LNCAP (cell line): ENCODE measurements at regions not wholly inside any gene's neighbourhood (a gene's known extent, or its start where the extent isn't known, plus 50 kb on each side); places are given as distances from the start of the nearest gene placed in this dataset.

Experiments used
- TF ChIP-seq, protein P1 (sequence below): fragments of 450-650 bp; IDR thresholded peaks from 2 replicates; pipeline ENCODE4 v1.5.1; 2017; ENCODE audit warnings: mild to moderate bottlenecking

DNA sequence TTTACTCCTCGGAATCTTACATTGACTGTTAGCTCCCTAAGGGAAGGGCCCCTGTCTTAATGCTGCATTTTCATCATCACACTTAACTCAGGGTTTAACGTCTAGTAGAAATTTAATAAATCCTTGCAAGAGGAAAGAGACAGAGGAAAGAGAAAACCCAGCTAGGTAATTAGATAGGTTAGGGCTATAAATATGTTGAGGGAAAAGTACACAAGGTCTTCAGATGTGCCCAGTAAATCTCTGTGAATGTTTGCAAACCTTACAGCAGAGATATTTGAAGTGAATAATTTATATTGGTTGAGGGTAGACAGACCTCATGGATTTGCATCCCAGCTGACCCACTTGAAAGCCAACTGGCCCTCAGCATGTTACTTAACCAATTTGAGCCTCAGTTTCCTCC is 315.5 kb upstream of the NPVF start:
- TF ChIP-seq, protein P1, sequence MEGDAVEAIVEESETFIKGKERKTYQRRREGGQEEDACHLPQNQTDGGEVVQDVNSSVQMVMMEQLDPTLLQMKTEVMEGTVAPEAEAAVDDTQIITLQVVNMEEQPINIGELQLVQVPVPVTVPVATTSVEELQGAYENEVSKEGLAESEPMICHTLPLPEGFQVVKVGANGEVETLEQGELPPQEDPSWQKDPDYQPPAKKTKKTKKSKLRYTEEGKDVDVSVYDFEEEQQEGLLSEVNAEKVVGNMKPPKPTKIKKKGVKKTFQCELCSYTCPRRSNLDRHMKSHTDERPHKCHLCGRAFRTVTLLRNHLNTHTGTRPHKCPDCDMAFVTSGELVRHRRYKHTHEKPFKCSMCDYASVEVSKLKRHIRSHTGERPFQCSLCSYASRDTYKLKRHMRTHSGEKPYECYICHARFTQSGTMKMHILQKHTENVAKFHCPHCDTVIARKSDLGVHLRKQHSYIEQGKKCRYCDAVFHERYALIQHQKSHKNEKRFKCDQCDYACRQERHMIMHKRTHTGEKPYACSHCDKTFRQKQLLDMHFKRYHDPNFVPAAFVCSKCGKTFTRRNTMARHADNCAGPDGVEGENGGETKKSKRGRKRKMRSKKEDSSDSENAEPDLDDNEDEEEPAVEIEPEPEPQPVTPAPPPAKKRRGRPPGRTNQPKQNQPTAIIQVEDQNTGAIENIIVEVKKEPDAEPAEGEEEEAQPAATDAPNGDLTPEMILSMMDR = no peak

DNA sequence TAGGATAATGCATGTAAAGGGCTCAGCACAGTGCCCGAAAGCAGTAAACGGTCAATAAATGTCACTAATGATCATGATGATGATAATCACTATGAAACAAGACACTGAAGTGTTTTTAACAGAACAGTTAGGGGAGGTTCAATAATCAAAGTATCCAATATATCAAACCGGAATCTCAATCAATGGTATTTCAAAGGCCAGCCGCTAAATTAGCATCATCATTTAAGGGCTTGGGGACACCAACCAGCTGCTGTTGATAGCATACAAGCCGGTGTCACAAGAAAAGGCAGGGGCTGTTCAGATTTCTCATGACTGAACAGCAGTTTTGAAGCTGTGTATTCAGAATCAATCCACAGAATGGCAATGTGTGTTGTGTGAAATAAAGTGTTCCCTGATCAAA is 316.0 kb upstream of the NPVF start:
- TF ChIP-seq, protein P1 = no peak

DNA sequence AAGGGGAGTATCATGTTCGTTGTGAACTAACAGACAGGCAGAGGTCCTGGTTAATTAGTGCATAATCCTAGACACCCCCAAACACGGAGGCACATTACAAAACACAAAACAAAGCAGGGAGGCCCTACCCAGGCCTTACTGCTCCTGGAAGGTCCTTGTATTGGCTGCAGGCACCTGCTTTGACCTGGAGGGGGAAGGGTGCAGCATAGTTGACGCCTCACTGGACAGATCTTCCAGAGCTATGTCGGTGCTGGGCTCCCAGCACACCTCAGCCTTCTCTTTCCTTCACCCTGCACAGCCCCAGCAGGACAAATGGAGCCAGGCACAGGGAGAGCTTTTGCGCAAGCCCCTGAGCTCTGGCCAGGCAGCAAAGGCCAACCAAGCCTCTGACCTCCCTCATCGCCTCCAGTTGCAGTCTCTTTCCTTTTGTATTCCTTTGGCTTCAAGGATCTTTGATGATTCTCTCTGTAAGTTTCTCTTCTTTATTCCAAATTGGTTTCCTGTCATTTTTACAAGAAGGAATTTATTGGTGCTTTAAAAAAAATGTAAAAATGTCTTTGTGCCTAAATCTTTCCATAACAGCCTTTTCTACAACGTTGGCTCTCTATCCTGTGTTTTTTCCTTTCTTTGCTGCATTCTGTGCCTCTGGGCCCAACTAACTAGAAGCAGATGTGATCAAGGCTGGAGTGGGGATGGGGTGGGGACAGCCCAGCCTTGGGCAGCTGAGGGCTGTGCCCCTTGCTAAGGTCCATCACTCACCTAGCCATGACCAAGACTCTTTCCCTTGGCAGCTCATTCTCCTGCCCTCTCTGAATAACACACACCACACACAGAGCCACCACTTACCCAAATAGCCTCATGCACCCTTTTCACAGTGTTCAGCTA is 317.1 kb upstream of the NPVF start:
- TF ChIP-seq, protein P1 = no peak

DNA sequence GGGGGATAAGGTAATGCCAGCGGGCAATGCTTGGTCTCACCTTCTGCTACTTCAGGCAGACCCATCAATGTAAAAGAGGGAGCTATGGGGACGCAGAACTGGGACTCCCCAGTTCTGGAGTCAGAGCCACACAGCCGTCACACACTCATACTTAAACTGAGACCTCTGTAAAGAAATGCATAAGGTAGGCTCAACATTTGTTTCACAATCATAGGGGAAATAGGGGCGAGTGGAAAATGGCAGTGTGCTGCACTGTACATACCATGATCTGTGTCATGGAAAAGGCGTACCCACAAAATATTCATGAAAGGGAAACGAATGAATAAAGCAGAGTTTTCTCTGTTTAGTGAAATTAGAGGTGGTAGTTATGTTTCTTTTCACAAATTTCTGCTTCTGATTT is 318.0 kb upstream of the NPVF start:
- TF ChIP-seq, protein P1 = no peak

DNA sequence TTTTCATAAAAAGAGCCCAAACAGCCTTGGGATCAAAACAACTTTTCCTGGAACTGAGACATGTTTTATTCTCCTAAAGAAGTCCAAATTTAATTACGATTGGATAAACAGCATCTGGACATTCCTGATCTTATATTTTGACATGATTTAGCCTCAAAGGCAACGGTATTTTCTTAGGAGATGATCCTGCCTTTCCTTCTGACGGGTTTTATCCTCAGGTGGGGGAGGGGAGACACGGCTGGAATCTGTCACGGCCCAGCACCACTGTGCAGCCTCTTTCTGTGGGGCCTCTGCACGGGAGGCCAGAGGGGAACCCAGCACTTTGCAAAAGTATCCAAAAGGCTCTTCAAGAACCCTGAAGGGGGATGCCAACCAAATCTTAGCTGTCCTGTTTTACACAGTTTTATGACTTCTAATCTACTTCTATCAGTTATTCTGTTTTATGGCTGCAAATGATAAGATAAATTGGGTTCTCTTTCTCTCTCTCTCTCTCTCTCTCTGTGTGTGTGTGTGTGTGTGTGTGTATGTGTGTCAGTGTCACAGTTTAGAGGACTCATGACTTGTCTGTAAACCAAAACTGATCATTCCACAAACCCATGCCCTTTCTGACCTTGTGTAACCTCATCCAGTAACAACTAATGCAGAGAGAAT is 321.1 kb upstream of the NPVF start:
- TF ChIP-seq, protein P1 = no peak

DNA sequence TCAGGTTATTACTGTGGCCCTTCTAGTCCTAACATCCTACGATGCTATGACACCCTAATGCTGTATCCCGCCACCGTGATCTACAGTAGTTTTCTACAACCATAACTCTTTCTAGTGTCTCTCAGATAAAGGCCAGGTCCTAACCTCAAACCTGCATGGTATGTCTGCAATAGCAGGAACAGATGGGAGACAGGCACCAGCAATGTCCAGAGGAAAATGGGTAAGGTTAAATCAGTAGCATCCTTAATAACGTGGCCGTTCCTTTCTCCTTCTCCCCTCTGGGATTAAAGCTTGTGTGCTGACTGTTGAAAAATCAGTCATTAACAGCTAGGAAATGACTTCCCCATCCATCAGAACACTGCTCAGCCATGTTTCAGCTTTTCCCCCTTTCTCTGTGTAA is 321.9 kb upstream of the NPVF start:
- TF ChIP-seq, protein P1 = no peak

DNA sequence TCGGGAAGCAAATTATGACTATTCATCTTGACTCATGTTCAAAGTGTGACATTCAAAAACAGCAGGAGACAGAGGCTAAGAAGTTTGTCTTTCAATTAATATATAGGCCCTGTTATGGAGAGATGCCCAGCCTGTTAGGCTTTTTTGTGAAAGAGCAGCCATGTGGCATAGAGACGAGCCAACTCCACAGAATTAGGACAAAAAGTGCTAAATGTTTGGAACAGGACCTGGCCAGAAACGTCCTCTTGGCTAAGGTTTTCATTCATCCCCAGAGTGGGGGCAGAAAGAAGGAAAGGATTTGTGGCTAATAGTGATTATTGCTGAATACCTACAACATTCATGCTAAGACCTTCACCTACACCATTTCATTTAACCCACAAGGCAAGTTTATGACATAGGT is 324.7 kb upstream of the NPVF start:
- TF ChIP-seq, protein P1 = no peak
